ENCODE measurements at regions not wholly inside any gene's neighbourhood (a gene's known extent, or its start where the extent isn't known, plus 50 kb on each side); places are given as distances from the start of the nearest gene placed in this dataset.

GRCh38 chr3:111143-112069 lies 85.2 kb upstream of the CHL1 start:
- Mint-ChIP-seq H3K27ac (no peak overlapping the region), H3K27me3 (ENCODE audit: low read depth) (no peaks in the 10 kb centered on the region), H3K9me3 (no peaks in the 10 kb centered on the region), H3K4me1 (no peaks in the 10 kb centered on the region), H3K36me3 (ENCODE audit: low read depth) (no peaks in the 10 kb centered on the region), H3K4me3 (no peak overlapping the region)
- no peak for TF ChIP-seq CTCF (IDR thresholded peaks at IDR 0.05; ENCODE audit: unreplicated experiment in 3 of 3)

GRCh38 chr3:112773-113172 lies 83.8 kb upstream of the CHL1 start:
- no peaks in the 10 kb centered on the region for H3K9me3 Mint-ChIP-seq
- TF ChIP-seq CTCF (IDR thresholded peaks at IDR 0.05; ENCODE audit: unreplicated experiment in 3 of 3) = no peak
- no peaks in the 10 kb centered on the region for H3K27me3 Mint-ChIP-seq (ENCODE audit: low read depth)
- H3K4me1 Mint-ChIP-seq = no peaks in the 10 kb centered on the region
- H3K4me3 Mint-ChIP-seq = no peak overlapping the region
- no peak overlapping the region for H3K27ac Mint-ChIP-seq
- no peaks in the 10 kb centered on the region for H3K36me3 Mint-ChIP-seq (ENCODE audit: low read depth)

GRCh38 chr3:118666-119065 lies 77.9 kb upstream of the CHL1 start:
- H3K4me3 Mint-ChIP-seq = no peak overlapping the region
- TF ChIP-seq CTCF (IDR thresholded peaks at IDR 0.05; ENCODE audit: unreplicated experiment in 3 of 3) = no peak
- H3K4me1 Mint-ChIP-seq = no peaks in the 10 kb centered on the region
- H3K36me3 Mint-ChIP-seq (ENCODE audit: low read depth) = no peaks in the 10 kb centered on the region
- no peak overlapping the region for H3K27ac Mint-ChIP-seq
- H3K27me3 Mint-ChIP-seq (ENCODE audit: low read depth) = no peaks in the 10 kb centered on the region
- no peaks in the 10 kb centered on the region for H3K9me3 Mint-ChIP-seq

GRCh38 chr3:123341-123740 lies 73.2 kb upstream of the CHL1 start:
- H3K27me3 Mint-ChIP-seq (ENCODE audit: low read depth) = no peaks in the 10 kb centered on the region
- no peak overlapping the region for H3K4me3 Mint-ChIP-seq
- H3K4me1 Mint-ChIP-seq = no peaks in the 10 kb centered on the region
- no peak for TF ChIP-seq CTCF (IDR thresholded peaks at IDR 0.05; ENCODE audit: unreplicated experiment in 3 of 3)
- no peak overlapping the region for H3K27ac Mint-ChIP-seq
- no peaks in the 10 kb centered on the region for H3K9me3 Mint-ChIP-seq
- no peaks in the 10 kb centered on the region for H3K36me3 Mint-ChIP-seq (ENCODE audit: low read depth)

- TF ChIP-seq CTCF (IDR thresholded peaks at IDR 0.05; ENCODE audit: unreplicated experiment in 3 of 3) = no peak
- H3K27ac Mint-ChIP-seq = peak overlapping the region in 1 of 3 experiments; percentile 40
Measured at GRCh38 chr3:124557-125179, 71.9 kb upstream of the CHL1 start.

More at GRCh38 chr3:124557-125179, 71.9 kb upstream of the CHL1 start:
- H3K9me3 Mint-ChIP-seq = no peaks in the 10 kb centered on the region
- H3K27me3 Mint-ChIP-seq (ENCODE audit: low read depth) = no peaks in the 10 kb centered on the region
- H3K4me3 Mint-ChIP-seq = no peak overlapping the region
- no peaks in the 10 kb centered on the region for H3K36me3 Mint-ChIP-seq (ENCODE audit: low read depth)
- no peaks in the 10 kb centered on the region for H3K4me1 Mint-ChIP-seq

All from nephron (organoid).